ENCODE measurements at regions not wholly inside any gene's neighbourhood (a gene's known extent, or its start where the extent isn't known, plus 50 kb on each side); places are given as distances from the start of the nearest gene placed in this dataset.
"Not testable (repeated sequence)": the region's sequence is repeated elsewhere in the genome, so short reads cannot be mapped to it uniquely, and the experiment has no call there.

DNA sequence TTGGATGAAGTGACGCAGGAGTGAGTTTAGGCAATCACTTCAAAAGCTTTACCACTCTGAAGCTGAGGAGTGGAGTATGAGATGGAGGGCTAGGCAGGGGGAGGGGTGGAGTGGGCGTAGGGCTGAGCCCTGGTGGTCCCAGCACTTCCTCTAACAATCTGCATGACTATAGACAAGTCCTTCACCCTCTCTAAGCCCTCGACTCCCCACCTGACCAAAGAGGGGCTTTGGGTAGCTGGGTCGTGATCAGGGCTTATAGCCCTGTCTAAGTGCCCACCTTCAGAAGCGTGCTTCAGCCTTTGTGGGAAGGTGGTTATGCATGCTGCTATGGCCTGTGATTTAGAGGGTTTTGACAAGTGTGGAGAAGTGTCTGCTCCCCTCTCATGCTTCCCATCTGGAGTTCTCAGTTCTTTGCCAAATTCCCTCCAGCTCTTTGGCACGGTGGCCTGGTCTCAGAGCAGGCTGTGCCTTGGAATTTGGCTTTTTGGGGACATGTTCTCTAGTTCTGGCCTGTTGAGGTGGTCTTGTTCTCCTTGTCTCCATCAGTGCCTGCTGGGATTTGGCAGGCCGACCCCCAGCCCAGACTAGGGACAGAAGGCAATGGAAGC, 53.0 kb downstream of the ACTBL2 start:
- DNase-seq (ENCODE audit: extremely low spot score, insufficient read length, low read depth) (no peak), FAIRE-seq (no peak)

DNA sequence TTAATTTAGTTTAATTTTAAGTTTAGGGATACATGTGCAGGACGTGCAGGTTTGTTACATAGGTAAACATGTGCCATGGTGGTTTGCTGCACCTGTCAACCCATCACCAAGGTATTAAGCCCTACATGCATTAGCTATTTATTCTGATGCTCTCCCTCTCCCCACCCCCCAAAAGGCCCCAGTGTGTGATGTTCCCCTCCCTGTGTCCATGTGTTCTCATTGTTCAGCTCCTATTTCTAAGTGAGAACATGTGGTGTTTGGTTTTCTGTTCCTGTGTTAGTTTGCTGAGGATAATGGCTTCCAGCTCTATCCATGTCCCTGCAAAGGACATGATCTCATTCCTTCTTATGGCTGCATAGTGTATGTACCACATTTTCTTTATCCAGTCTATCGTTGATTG, 53.6 kb downstream of the ACTBL2 start:
- not testable (repeated sequence) for FAIRE-seq; DNase-seq (ENCODE audit: extremely low spot score, insufficient read length, low read depth)

DNA sequence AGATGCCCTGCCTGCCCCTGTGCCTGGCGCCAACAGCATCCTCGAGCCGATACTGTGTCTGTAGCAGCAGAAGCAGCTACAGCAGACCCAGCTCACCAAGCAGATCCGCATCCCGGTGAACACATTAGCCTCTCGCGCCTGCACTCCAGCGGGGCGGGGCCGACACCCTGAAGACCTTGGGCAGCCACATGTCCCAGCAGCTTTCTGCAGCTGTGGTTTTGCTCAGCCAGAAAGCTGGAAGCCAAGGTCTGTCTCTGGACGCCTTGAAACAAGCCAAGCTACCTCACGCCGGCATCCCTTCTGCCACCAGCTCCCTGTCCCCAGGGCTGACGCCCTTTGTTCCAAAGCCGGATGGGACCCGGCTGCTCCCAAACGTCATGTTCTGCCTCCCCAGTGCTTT, 59.6 kb downstream of the ACTBL2 start:
- no peak for FAIRE-seq
- DNase-seq (ENCODE audit: extremely low spot score, insufficient read length, low read depth) = no peak

DNA sequence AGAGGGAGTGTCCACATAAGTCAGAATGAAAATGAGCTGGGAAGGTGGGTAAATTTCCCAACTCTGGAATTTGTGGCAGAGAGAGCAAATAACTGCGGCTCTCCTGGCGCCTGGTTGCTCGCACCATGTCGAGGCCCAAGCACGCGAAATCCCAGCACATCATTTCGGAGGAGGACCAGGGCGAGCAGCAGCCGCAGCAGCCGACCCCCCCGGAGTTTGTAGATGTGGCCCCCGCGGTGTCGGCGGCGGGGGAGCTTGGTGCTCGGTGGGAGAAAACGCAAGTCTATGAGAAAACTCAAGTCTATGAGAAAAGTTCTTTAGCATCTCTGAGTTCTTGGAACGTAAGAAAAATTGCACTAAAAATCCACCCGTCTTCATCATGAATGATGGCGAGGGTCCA, 60.3 kb downstream of the ACTBL2 start:
- DNase-seq (ENCODE audit: extremely low spot score, insufficient read length, low read depth) = no peak
- no peak for FAIRE-seq

DNA sequence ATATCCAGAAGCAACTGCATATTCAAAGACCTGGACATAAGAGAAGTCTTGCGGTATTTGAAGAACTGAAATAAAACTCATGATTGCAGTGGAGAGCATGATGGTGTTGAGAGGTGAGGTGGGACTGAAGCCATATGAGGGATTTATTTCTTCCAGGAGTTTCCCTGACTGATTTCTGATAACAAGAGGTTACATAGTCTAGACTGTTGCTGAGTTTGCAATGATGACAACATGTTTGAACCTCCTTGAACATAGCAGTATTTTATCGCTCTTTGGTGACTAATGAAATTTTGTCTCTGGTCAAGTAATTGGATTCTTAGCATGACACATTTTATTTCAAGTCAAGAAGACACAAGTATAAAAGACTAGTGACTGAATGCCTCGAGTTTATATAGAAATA, 61.8 kb downstream of the ACTBL2 start:
- DNase-seq (ENCODE audit: extremely low spot score, insufficient read length, low read depth) (no peak), FAIRE-seq (no peak)

DNA sequence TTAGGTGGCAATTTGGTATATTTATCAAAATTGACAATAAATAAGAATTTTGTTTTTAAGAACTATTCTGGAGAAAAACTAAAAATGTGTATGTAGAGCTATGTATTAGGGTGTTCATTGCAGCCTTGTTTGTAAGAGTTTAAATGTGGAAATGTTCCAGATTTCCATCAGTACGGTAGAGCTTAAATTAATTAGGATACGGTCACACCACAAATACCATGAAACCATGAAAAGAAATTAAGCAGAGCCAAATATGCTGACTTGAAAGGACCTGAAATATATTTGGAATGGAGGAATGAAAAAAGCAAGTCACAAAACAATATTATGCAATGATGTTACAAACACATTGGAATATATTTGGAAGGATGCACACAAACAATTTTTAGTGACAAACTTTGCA, 64.6 kb downstream of the ACTBL2 start:
- no peak for DNase-seq (ENCODE audit: extremely low spot score, insufficient read length, low read depth)
- FAIRE-seq = no peak

DNA sequence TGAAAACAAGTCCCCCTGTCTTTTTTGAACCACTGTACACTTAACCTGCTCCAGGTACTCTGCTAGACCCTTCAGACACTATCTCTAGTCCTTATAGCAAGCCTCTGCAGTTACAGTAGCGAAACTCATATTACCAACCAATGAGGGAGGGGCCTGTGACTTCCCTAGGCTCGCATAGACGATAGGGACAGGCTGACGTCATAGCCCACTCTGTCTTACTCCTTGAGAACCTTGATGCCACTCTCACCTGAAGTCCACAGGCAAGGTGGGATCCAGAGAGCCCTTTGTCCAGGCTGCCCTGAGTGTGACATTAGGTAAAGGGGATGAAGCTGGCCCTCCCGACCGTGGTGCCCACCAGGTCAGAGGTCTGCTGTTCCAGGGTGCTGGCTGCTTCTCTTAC, 65.3 kb downstream of the ACTBL2 start:
- FAIRE-seq = no peak
- DNase-seq (ENCODE audit: extremely low spot score, insufficient read length, low read depth) = no peak

DNA sequence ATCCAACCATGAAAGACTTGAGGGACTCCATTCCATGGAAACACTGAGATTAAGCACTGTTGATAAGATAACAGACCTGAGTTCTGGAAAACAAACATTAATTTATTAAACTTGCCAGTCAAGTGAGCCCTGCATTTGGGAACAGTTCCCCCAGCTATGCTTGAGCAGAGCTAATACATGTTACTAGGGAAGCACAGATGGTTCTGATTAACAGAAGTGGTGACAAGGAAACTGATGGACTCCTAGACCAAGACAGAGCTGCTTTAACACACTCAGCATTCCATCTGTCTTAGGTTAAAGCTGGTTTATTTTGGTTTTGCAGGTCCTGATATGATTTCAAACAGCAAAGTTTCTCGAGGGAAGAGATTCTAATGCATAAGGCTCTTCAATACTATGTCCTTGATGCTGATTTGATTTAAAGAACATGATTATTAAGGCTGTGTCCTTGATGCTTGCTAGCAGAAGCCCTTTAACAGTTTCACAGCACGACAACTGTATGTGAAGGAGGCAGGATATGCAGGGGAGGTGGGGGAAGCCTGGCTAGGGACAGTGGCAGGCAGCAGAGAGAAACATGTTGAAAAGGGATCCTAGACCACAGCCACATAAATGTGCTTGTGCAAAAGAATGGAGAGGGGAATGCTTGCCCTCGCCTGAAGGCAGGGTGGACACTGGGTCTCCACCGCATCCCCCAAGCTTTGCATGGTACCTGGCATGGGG, 66.2 kb downstream of the ACTBL2 start:
- FAIRE-seq (no peak), DNase-seq (ENCODE audit: extremely low spot score, insufficient read length, low read depth) (no peak)

DNA sequence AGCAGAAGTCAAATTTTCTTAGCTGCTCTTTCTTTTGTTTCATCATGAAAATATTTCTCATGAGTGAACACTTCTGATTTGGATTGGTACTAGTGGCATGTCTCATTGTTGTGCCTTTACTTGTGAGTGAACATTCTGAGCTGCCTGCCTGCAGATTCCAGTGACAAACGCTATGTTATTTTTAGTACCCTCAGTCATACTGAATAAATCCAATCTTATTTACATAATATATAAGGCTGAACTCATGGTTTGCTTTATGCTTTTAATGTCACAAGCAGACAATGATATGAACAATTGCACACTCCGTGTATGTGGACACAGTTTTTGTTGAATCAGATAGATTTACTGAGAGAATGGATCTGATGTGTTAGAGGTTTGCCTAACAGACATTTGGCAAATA, 67.8 kb downstream of the ACTBL2 start:
- no peak for FAIRE-seq
- no peak for DNase-seq (ENCODE audit: extremely low spot score, insufficient read length, low read depth)

DNA sequence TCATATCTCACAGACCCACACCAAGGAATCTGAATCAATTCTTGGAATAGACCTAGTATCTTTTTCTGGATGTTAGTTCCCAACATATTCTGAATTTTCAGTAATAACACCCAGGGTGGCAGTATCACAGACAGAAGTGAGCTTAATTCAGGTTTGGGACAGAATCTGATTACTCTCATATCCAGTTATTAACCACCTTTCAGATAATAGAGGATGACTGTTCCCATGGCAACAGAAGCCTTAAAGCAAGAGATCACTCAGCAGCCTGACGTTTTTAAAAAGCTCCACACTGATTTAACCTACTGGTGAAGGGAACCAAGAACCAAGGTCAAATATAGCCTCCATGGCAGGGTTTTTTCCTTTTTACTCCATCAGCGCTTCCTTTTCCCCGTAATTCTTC, 68.4 kb downstream of the ACTBL2 start:
- FAIRE-seq (no peak), DNase-seq (ENCODE audit: extremely low spot score, insufficient read length, low read depth) (no peak)

DNA sequence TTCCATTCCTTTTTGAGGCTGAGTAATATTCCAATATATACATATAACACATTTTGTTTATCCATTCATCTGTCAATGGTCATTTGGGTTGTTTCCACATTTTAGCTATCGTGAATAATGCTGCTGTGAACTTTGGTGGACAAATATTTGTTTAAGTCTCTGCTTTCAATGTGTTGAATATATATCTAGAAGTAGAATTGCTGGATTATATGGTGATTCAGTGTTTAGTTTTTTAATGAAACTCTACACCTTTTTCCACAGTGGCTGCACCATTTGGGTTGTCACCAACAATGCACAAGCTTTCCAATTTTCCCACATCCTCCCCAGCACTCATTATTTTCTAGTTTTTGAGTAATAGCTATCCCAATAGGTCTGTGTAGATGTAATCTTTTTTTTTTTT, 69.5 kb downstream of the ACTBL2 start:
- FAIRE-seq = no peak
- no peak for DNase-seq (ENCODE audit: extremely low spot score, insufficient read length, low read depth)

DNA sequence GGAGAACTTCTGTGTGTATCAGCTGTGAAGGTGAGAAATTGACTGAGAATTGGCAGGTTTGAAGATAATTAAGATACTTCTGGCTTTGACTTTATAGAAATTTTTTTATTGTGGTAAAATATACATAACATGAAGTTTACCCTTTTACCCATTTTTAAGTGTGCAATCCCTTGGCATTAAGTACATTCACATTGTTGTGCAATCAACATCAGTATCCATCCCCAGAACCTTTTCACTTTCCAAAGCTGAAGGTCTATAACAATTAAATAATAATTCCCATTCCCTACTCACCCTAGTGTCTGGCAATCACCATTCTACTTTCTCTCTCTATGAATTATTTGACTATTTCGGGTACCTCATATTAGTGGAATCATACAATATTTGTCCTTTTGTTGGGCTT, 69.9 kb downstream of the ACTBL2 start:
- DNase-seq (ENCODE audit: extremely low spot score, insufficient read length, low read depth) = no peak
- no peak for FAIRE-seq

DNA sequence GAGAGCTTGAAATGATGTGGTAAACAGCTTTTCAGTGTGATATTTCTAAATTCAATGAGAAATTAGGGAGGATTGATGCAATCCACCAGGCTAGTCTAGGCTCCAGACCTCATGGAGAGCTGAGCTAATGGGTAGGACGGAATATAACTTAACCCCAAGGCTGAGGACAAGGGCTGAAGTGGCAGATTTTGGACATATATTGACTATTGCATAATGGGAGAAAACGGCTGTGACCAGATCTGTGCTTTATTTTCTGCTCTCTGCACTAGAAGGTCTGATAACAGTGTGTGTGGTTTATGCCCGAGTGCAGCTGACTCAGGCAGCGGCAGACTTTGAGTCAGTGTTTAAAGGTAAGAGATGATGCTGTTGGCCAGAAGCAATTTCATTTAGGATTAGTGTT, 70.6 kb downstream of the ACTBL2 start:
- no peak for DNase-seq (ENCODE audit: extremely low spot score, insufficient read length, low read depth)
- no peak for FAIRE-seq

DNA sequence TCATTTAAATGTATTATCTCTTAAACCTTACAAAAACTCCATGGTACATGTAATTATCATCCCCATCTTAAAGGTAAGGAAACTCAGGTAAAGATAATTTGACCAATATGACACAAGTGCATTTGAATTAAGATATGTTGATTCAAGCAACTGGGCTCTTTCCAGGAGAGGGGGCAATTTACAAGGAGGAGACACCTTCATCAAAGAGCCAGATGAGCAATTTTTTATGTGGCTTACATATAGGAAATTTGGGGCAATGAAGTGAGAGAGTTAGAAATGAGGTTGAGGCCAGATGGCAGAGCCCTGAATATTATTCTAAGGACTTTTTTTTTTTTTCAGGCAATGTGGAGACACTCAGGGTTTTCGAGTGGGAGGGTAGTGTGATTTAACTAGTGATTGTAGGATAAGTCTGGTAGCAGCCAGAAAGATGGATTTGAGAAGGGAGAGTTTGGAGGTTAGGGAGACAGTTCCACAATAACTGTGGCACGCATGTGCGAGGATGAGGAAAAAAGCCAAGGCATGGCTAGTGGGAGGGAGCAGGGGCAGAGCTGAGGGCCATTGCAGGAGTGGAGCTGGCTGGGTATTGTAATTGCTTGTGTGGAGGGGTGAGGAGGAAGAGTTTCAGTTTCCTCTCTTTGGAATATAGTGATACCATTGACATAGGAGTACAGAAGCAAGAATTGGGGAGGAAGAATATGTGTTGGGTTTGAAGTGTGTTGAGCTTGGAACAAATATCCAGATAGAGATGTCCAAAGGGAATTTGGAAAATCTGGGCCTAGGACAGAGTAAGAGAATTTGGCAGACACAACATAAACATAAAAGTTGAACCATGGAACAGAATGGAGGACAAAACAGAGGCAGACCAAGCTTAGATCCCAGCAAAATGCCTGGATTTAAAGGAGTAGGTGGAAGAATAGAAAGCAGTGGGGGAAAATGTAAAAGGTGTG, 72.0 kb downstream of the ACTBL2 start:
- FAIRE-seq (no peak), DNase-seq (ENCODE audit: extremely low spot score, insufficient read length, low read depth) (no peak)

DNA sequence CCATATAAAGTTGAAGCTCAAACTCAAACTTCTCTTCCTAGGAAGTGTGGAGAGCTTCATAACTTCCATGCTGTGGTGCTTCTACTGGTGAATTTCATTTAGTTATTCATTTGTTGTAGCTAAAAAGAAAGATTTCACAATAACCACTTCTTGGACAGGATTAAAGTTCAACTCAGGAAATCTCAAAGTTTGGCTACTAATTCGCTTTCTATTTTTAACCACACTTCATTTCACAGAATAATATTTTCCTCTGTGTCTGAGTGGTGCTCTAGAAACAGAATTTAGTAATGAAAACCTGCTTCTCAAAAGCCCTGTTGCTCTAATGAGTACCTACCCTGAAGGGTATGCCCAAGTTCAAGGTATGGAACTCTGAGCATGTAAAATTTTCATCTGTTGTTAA, 73.9 kb downstream of the ACTBL2 start:
- DNase-seq (ENCODE audit: extremely low spot score, insufficient read length, low read depth) (no peak), FAIRE-seq (no peak)

DNA sequence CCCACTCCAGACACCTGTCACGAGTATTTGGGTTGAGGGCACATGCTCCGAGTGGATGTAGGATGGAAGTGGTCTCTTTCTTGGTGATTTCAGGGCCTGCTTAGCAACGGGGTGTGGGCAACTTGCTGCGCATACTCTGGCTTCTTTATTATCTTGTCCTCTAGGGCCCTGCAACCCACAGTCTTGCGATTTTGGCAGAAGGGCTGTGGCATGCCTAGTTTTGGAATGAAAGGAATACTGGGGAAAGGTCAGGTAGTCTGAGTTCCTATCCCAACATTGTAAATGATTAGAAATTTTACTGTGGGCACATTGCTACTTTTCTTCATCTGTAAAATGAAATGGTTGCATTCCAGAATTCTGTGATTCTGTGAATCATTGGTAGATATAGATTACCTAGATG, 74.3 kb downstream of the ACTBL2 start:
- no peak for FAIRE-seq
- DNase-seq (ENCODE audit: extremely low spot score, insufficient read length, low read depth) = no peak

DNA sequence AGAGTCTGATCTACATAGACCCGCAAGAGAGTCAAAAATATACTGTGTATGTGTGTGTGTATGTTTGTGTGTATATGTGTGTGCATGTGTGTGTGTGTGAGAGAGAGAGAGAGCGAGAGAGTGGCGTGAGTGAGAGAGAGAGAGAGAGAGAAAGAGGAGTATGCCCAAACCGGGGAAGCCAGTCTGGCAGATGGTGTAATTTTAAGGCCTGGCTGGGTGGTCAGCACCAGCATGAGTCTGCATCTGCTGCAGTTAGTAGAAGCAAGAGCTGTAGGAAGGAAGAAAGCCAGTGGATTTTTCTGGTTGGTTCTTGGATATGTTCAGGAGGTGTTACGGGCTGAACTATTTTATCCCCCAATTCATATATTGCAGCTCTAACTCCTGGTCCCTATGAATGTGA, 75.2 kb downstream of the ACTBL2 start:
- FAIRE-seq (no peak), DNase-seq (ENCODE audit: extremely low spot score, insufficient read length, low read depth) (no peak)

DNA sequence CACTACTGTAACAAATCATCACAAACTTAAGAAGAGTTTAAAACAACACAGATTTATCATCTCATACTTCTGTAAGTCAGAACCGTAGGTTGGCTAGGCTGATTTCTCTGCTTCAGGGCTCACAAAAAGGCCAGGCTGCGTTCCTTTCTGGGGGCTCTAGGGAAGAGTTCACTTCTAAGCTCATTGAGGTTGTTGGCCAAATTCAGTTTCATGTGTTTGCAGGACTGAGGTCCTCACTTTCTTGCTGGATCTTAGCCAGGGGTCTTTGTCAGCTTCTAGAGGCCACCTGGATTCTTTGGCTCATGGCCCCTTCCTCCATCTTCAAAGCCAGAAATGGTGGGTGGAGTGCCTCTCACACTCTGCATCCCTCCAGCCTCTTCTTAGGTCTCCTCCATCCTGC, 76.0 kb downstream of the ACTBL2 start:
- DNase-seq (ENCODE audit: extremely low spot score, insufficient read length, low read depth) (no peak), FAIRE-seq (no peak)

DNA sequence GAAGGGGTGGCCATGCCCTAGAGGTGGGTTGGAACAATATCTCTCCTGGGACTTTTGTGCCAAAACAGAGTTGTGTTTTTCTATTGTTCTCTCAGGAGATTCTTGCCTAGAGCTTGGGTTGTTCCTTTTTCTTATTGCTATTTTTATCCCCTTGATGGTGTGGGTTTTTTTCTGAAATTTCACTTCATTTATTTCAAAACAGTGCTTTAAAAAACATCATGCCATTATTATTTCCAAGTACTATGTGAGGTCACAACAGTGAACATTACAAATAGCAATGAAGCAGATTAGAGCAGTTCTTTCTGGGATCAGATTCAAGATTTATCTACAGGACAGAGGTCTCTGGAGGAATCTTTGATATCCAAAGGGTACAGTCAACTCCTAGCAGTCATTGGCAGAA, 76.6 kb downstream of the ACTBL2 start:
- FAIRE-seq (no peak), DNase-seq (ENCODE audit: extremely low spot score, insufficient read length, low read depth) (no peak)

DNA sequence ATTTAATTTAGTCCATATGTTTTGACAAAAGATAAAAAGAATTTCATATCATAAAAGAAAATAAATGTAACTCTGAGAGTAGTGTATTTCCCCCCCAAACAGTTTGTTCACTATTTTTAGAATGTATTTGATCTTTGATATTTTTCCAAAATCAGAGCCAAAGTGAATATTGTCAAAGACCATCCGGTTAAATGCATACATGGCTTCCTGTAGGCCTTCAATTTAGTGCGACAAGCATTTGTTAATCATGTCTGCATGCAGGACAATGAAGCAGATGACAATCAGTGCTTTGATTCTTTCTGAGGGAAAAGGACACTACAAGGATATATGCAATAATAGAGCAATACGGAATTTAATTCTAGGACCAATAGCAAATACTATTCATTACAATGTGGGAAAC, 79.8 kb downstream of the ACTBL2 start:
- no peak for FAIRE-seq
- no peak for DNase-seq (ENCODE audit: extremely low spot score, insufficient read length, low read depth)

DNA sequence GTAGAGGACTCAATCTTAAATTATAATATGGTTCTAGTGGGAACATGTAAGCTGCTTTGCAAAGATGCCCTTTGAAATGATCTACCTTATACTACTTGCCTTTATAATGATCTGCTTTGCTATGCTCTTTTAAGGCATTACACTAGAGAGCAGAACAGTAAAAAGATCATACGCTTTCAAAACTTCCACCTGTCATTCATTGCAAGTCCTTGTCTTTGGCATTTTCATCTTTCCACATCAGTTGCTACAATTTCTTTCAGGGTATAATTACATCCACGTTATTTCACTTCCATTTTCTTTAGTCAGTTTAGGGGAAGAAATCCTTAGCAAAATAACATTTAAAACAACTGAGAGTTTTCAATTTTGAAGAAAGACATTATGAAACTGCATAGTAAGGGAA, 80.3 kb downstream of the ACTBL2 start:
- FAIRE-seq (no peak), DNase-seq (ENCODE audit: extremely low spot score, insufficient read length, low read depth) (no peak)
